CD4-positive, alpha-beta T cell treated with Interleukin-2 at 100 ng/mL for 4 hours (primary cell): ENCODE measurements at regions not wholly inside any gene's neighbourhood (a gene's known extent, or its start where the extent isn't known, plus 50 kb on each side); places are given as distances from the start of the nearest gene placed in this dataset.

Source experiments
- DNase-seq: peaks from one replicate; pipeline ENCODE4 v3.0.0-alpha.2; 2020; ENCODE audit warnings: low spot score

DNA sequence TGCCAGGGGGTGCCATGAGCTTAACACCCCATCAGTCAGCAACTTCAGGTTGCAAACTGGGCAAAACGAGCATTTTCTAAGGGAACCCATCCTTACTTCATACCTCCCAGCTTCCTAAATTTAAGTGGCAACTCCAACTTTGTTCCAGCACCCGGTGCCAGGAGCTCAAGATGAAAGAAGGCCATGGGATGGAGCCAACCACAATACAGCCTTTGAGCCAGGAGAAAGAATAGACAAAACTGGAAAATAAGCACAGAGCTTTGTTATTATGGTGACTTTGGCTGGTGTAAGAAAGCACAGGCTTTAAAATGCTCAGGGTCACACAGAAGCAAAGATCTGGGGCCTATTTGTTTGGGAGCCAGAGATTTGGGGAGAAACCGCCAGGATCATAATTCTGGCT is 388.7 kb upstream of the MGMT start:
- DNase-seq = no peak

DNA sequence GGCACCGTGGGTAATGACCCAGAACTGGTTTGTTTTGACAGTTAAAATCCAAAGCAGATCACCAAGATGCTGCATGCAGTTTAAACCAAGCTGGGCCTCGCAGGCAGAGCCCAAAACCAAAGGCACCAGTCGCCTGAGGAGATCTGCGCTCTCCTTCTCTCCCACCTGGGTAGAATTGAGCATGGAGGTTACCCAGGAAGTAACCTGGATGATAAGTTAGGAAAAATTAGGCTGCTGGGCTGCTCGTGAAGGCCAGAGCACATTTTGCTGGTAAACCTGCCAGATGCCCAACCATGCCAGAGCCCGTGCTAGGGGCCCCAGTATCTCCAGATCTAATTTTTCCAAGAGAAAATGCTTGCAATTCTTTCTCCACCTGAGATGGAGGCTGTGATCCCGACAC is 388.3 kb upstream of the MGMT start:
- no peak for DNase-seq

DNA sequence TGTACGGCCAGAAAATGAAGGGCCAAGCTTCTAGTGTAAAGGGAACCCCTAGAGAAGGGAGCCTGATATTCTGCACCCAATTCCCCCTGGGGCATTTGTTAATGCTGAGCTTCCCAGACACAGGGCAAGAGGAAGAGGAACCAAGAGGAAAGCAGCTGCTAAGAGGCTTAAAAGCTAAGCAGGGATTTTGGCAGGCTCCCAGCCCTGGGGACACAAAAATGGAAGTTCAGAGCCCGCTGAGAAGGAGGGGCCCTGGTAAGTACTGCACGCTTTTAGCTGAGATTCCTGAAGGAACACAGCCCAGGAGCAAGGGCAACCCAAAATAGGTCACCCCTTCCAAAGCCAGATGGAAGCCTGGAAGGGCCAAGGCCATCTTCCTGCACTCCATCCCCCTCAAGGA is 387.3 kb upstream of the MGMT start:
- no peak for DNase-seq

DNA sequence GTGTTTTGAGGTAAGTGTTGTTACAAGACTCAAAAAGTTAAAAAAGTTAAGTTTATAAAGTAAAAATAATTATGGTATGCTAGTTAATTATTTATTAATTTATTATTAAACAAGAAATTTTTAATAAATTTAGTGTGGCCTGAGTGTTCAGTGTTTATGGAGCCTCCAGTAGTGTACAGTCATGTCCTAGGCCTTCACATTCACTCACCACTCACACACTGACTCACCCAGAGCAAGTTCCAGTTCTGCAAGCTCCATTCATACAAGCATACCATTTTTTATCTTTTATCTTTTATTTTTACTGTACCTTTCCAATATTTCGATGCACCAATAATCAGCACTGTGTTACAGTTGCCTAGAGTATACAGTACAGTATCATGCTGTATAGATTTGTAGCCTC is 381.2 kb upstream of the MGMT start:
- DNase-seq = no peak

DNA sequence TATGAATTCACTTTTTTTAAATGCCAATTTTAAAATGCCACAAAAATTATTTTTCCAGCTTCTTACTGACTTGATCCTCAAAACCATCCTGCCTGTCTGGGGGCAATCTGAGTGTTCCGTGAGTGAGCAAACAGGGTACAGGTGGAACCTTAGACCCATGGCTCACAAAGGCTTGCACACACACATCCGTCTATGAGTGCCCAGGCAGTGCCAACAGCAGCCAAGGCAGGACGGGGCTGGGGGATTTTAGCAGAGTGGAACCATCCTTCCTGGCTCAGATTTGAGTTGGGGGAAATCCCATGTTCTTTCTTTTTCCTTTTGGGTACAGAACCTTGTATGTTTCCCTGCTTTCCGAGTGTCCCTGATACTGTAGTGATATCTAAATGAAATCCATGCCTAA is 377.7 kb upstream of the MGMT start:
- no peak for DNase-seq

DNA sequence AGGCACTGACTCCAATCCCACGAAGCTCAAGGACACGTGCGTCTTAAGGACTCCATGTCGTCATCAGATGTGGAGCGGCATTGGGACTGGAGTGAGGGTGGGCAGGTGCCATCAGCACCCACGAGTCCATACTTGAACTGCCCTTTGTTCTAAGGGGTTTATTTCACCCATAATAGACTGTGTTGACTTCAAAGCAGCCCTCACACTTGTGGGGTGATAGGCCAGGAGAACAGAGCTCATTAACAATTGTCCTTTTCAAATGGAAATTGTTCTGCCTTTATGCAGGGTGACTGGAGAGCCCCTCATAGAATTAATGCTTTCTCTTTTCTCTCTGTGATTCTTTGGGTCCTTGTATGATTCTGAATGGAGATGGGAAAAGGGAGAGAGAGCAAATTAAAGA is 376.9 kb upstream of the MGMT start:
- DNase-seq = no peak

DNA sequence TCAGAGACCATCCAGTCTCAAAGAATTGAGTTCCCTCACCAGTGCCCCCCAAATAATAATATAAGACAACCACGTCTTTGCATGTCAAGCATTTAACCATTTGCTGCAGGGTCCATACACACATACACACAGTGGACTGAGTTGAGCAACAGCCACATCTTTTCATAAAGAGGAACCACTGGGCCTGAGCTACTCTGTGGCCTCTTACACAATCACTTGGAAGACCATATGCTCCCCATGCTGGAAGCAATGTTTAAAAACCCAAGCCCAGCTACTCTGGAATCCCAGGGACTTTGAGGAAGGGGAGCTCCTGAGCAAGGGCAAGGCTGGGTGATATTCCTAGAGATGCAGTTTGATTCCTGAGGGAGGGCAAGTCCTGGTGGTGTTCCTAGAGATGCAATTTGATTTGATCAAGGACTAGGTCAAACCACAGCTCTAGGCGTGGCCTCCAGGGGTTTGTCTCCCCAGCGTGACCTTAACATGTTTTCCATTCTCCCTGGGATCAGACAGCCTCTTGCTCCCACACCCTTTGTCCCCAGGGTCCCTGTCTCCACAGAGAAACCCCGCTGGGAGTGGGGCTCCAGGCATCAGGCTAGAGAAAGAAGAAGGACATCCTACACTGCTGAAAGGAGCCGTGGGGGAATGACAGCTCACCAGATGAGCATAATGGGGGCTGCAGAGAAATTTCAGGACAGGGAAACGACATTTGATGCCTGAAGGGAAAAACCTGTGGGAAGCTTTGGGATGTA is 376.2 kb upstream of the MGMT start:
- DNase-seq = no peak

DNA sequence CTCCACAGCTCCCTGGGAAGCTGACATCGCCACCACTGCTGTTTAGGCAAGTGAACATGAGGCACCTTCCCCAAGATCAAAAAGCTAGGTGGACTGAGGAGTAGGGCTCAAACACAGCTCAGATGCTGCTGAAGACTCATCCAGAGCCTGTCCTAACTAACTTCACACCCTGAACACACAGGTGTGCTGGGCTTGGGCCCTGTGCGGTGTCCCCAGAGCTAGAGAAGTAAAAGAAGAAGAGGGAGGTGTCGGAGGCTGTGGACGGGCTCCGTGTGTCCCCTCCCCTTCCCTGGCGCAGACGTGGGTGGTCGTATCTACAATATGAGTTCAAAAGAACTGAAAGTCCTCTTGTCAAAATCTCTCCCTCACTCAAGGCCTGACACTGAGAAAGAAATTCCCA is 373.4 kb upstream of the MGMT start:
- DNase-seq = no peak

DNA sequence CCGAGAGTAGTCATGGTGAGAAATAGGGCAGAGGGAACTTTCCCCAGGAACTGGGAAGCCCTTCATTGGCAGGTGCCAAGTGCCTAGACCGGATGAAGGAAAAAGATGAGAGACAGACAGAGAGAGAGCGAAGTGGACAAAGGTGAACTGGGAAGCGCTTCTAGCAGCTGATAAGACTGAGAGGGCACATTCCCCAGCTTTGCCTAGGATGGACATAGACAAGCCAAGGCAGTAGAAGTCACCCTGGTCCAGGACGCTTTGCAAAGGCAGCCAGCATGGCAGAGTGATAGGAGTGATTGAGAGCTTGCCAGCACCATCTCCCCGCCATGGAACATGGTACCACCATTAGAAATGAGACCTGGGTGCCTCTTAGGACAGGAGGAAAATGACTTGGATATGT is 372.8 kb upstream of the MGMT start:
- no peak for DNase-seq

DNA sequence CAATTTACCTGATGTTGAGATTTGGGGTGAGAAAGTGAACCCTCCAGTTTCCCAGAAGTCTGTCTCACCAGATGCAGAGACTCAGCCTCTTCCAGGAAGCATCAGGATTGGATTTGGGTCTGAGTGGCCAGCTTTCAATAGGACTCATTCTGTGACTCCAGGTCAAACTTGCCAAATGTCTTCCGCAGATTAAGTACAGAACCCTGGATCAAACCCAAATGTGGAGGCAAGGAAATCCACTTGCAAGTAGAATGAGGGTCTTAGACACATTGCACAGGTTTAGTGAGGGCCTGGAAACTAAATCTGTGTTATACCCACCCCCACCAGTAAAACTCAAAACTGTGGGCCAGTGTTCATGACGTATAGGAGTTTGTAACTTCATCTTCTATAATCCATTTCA is 372.2 kb upstream of the MGMT start:
- no peak for DNase-seq

DNA sequence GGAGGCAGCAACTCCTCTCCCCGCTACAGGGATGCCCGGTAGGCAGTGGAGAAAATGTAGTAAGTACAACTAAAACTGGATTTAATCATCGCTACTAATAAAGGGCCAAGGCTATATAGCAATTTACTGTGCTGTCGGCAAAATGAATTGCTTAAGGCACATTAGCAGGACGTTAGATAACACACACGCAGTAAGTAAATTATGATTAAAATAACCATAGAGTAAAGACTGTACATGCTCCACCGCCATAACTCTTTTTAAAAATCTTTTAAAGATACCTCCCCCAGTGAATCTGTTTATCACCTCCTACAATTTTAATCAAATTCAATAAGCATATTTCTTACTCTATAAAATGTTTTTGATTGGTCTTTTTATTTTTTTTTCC is 371.4 kb upstream of the MGMT start:
- no peak for DNase-seq

DNA sequence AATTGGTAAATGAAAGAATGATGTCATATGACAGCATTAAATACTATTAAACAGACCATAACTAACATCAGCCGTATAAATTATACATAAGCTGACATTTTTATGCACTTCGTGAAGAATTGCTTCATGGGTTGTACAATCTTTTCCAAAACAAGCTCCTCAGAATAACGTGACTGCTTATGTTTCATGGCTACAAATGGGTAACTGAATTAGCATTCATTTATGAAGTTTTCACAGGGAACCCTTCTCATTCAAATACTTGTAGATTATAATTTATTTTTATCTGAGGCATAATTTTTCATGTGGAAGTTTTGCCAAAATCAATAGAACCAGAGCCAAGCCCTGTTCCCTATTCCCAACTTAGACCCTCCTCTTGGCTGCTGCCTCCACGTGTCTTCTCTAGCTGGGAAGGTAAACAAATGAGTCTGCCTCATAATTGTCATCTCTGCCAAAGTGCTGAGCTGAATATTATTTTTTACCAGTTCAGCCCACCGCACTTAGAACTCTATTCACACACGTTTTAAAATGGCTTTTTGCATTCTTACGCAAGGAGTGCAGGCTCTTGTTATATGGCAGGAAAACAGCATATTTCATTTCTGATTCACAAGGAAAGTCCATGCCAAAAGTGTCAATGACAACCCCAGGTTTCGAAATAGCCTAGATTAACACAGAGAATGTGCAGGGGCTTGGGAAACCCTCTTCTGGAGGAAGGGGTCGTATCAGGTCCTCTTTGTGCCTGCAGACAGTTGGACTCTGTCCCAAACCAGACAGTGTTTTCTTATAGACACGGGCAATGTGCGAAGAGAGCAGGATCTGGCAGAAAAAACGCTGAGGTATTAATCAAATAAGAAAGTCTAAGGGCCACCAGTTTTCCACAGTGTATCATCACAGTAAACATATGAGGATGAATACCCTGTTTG is 370.7 kb upstream of the MGMT start:
- no peak for DNase-seq

DNA sequence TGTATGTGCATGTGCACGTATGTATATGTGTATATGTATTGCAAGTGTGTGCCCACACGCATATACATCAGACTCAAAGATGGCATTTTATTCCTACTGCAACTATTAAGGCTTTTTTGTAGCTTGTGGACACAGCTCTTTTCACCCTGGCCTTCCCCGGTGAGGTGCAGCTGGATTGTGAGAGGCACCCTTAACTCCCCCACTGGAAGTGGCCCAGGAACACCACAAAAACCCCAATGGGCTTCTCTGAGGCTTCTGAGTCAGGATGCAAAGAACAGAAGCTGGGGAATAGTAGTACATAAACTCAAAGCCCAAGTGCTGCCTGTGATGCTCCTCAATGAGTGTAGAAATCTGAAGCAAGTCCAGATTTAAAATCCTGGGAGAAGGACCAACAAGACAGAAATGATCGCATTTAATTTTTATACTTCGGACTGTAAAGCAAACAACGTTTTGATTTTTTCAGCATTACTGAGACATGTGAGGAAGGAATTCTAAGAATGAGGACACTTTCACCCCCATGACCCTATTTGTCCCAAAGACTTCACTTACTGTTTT is 369.2 kb upstream of the MGMT start:
- DNase-seq = no peak

DNA sequence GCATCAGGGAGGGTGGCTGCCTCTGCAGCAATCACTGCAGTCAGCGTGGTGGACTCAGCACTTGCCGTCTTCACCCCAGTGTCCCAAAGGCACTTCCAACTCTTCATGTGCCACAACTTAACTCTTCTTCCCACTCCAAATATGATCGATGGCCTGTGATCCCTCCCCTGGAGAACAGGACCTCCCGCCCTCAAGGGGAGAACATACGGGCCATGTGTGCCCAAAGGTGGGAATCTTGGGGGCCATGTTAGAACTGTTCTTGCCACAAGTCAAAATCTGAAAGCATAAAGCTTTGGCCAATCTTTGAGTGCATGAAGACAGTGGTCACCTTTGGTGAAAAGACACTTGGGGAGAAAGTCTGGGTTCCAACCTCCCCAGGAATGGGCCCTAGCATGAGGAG is 368.5 kb upstream of the MGMT start:
- no peak for DNase-seq

DNA sequence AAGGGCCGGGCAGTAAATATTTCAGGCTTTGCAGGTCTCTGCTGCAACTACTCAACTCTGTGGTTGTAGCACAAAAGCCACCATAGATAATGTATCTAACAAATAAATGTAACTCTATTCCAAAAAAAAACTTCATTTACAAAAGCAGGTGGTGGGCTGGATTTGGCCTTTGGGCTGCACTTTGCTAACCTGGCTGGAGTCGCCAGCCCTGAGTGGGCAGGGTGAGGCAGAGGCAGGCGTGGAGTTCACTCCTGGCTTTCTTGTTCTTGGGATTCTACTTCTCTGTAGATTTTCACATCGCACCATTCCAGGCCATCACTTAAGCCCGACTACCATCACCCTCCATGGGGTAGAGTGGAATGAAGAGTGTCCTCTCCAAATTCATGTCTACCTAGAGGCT is 367.6 kb upstream of the MGMT start:
- no peak for DNase-seq

DNA sequence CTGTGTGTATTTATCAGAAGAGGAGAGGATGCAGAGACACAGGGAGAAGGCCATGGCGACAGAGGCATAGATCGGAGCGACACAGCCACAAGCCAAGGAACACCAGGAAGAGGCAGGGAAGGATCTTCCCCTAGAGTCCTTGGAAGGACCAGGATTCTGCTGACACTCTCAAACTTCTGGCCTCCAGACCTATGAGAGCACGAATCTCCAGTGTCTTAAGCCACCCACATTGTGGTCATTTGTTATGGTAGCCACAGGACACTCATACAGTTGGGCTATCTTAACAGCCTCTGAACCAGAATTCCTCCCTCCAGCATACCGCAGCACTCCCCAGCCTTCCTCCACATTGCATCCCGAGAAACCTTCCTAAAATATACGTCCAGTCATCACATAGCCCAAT is 367.0 kb upstream of the MGMT start:
- DNase-seq = no peak

DNA sequence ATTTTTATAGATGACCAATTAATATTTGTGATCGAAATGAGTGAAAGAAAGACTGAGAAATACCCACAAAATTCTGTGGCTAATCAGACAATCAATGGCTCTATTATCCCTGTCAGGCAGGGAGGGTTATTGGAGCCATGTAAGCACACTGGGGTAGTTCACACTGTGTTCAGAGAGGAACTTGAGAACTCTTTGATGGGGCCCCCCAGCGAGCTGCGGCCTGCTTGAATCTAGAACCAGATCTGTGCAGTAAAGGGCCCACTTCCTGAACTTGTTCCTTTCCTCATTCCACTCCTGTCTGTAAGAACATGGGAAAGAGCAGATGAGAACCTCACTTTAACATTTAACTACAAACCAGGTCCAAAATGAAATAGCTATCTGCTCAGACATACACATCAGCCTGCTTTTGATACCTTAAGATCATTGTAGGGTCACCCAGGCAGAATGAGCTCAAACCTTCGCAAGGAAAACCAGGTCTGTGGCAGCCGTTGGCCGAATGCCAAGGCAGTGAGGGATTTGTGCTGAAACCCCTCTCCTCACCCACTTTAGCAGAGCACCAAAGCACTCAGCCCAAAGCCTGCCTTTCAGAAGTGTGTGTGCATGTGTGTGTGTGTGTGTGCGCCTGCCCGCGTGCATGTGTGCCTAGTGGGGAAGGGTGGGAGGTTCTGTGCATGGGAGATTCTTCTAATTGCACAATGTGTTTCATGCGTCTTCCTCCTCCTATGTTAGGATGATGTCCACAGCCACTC is 365.6 kb upstream of the MGMT start:
- DNase-seq = no peak

DNA sequence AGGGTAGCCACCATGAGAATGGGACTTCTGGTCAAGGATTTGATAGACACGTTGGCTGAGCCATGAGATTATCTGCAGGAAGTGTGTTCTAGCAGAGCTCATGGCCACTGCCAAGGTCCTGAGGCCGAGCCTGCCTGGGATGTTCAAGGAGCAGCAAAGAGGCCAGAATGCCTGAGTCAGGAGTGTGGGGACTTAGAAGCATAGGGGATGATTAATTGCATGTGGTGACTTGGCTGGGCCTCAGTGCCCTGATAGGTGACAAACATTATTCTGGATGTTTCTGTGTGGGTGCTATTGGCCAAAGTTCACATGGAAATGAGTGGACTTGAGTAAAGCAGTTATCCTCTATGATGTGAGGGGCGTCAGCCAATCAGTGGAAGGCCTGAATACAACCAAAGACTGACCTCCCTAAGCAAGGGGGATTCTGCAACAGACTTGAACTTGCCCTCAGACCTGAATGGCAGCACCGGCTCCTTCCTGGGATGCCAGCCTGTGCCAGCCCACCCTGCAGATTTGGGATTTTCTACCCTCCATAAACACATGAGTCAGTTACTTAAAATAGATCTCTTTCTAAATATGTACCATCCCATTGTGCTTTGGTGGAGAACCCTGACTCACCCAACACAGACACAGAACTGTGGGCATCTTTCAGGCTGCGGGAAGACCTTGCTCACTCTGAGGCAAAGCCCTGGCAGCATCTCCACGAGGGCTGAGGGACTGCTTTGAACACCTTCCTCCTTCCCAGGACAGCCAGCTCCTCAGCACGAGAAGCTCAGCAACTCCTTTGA is 363.9 kb upstream of the MGMT start:
- DNase-seq = no peak

DNA sequence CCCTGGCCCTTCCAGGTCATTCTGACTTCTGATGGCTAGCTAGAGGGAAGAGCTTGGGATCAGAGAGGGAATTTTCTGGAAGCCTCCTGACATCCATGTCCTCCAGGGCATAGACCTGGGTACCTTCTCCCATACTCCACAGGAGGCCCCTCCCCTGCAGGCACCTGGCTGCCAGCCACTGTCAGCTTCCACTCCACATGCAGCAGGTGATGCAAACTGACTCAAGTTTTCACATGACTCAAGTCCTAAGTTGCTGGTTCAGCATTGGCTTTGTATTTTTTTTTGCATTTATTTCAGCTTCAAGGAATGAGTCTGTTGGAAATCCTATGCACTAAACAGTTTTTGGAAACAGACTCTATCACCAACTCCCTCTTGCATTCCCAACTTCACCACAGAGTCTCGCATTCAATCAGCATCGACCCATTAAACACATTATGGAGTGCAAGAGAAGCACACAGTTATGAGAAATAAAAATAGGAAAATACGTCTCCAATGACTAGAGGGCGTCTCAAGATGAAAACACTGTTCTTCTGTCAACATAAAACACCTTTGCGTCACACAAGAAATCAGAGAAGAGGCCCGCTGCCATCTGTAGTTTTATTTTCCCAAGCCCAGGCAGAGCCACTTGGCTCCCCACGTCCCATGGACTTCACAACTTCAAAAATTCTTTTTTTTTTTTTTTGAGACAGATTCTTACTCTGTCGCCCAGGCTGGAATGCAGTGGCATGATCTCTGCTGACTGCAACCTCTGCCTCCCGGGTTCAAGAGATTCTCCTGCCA is 362.6 kb upstream of the MGMT start:
- DNase-seq = no peak

DNA sequence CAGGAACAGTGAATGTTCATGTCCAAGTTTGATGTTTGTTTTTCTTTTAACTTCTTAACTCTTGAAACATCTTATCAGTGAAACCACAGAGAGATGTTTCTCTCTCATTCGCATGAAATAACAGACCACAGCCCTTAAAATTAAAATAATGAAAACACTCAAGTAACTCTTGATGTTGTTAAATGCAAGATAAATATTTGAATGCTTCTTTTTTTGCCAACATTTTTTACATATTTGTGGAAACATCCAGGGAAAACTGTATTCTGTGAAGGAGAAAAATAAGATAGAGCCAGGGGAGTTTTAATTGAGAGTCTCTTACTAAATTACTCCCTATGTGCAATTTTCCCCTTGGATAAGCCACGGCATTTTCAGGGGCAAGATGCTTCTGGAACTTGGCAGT is 361.8 kb upstream of the MGMT start:
- DNase-seq = no peak

DNA sequence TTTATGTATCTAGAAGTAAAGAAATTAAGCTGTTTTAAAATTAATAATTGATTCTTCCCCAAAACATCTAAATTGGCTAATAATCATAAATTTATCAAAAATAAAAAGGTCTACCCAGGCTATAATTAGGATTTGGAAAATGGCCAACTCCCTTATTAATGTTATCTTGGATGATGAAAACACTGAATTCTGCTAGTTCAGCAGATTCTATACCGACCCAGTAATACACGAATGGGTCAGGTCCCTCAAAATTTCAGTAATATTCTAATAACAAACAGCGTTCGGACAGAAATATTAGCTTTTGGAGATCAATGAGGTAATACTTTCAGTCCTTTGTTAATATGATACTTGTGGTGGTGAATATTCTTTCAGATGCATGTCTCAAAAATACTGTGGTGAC is 360.7 kb upstream of the MGMT start:
- no peak for DNase-seq
